HUDEP-2 (cell line): ENCODE measurements at regions not wholly inside any gene's neighbourhood (a gene's known extent, or its start where the extent isn't known, plus 50 kb on each side); places are given as distances from the start of the nearest gene placed in this dataset.

Experiments
- DNase-seq, 76 experiments: peaks; one replicate each; lab custom pipeline; 2025; ENCODE audit not compliant: unreplicated experiment in 76 of 76; lab: John Stamatoyannopoulos, UW

- DNase-seq = no peak
Measured at GRCh38 chr21:15506086-15506485, 223.7 kb upstream of the USP25 start.

GRCh38 chr21:15508554-15508953, 221.2 kb upstream of the USP25 start:
- no peak for DNase-seq

- no peak for DNase-seq
Measured at GRCh38 chr21:15514073-15514946, 215.5 kb upstream of the USP25 start.

GRCh38 chr21:15515908-15516307, 213.9 kb upstream of the USP25 start:
- DNase-seq = no peak

- no peak for DNase-seq
Measured at GRCh38 chr21:15517394-15517793, 212.4 kb upstream of the USP25 start.

- no peak for DNase-seq
Measured at GRCh38 chr21:15520811-15521643, 208.8 kb upstream of the USP25 start.

- DNase-seq = no peak
Measured at GRCh38 chr21:15521644-15522001, 208.2 kb upstream of the USP25 start.

- DNase-seq = no peak
Measured at GRCh38 chr21:15522148-15522547, 207.6 kb upstream of the USP25 start.

- no peak for DNase-seq
Measured at GRCh38 chr21:15524855-15525254, 204.9 kb upstream of the USP25 start.

GRCh38 chr21:15526798-15527197, 203.0 kb upstream of the USP25 start:
- no peak for DNase-seq

GRCh38 chr21:15528346-15528745, 201.4 kb upstream of the USP25 start:
- no peak for DNase-seq

GRCh38 chr21:15531986-15532385, 197.8 kb upstream of the USP25 start:
- DNase-seq = no peak

- DNase-seq = no peak
Measured at GRCh38 chr21:15533618-15534017, 196.2 kb upstream of the USP25 start.

- DNase-seq = no peak
Measured at GRCh38 chr21:15534450-15534886, 195.3 kb upstream of the USP25 start.

GRCh38 chr21:15539376-15539775, 190.4 kb upstream of the USP25 start:
- DNase-seq = no peak

- DNase-seq = no peak
Measured at GRCh38 chr21:15543473-15543872, 186.3 kb upstream of the USP25 start.

GRCh38 chr21:15549671-15550070, 180.1 kb upstream of the USP25 start:
- DNase-seq = no peak

- no peak for DNase-seq
Measured at GRCh38 chr21:15552914-15553494, 176.8 kb upstream of the USP25 start.

- peak in 4 of 76 experiments; percentile 20 to 52 (median 38) for DNase-seq
Measured at GRCh38 chr21:15557925-15558324, 171.9 kb upstream of the USP25 start.

GRCh38 chr21:15558884-15559283, 170.9 kb upstream of the USP25 start:
- no peak for DNase-seq

- DNase-seq = no peak
Measured at GRCh38 chr21:15559660-15560059, 170.1 kb upstream of the USP25 start.
